ENCODE measurements at regions not wholly inside any gene's neighbourhood (a gene's known extent, or its start where the extent isn't known, plus 50 kb on each side); places are given as distances from the start of the nearest gene placed in this dataset.
"Not testable (repeated sequence)": the region's sequence is repeated elsewhere in the genome, so short reads cannot be mapped to it uniquely, and the experiment has no call there.

DNA sequence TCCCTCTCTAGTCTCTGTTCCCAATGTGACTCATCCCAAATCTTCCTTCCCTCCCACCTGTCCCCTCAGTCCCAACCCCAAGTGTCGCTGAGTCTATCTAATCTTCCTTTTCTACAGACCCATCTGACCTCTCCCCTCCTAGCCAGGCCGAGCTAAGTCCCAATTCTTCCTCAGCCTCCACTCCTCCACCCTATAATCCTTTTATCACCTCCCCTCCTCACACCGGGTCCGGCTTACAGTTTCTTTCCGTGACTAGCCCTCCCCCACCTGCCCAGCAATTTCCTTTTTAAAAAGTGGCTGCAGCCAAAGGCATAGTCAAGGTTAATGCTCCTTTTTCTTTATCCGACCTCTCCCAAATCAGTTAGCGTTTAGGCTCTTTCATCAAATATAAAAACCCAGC is 541.0 kb upstream of the CRIM1 start:
- DNase-seq (ENCODE audit: low read depth) = not testable (repeated sequence)

DNA sequence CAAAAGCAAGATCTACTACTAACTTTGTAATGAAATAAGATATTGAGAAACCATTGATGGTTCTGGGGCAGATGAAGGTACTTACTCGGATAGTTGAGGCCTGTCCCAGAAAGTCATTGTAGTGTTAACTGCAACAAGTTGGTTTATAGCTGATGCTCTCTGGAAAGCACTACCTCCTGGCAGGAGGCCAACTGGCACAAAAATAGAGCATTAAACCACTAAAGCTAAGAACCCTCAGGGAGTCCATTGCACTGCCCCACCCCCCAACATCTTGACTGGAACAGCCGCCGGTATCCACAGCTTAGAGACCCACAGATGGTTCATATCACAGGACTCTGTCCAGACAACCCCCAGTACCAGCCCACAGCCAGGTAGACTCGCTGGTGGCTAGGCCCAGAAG is 552.5 kb upstream of the CRIM1 start:
- no peak for DNase-seq (ENCODE audit: low read depth)

- no peak for DNase-seq (ENCODE audit: low read depth)
Observed at GRCh38 chr2:35794796-35795450, 560.7 kb upstream of the CRIM1 start.

GRCh38 chr2:35790292-35790691 is 565.3 kb upstream of the CRIM1 start:
- DNase-seq (ENCODE audit: low read depth) = no peak

GRCh38 chr2:35788543-35788942 is 567.0 kb upstream of the CRIM1 start:
- no peak for DNase-seq (ENCODE audit: low read depth)

DNA sequence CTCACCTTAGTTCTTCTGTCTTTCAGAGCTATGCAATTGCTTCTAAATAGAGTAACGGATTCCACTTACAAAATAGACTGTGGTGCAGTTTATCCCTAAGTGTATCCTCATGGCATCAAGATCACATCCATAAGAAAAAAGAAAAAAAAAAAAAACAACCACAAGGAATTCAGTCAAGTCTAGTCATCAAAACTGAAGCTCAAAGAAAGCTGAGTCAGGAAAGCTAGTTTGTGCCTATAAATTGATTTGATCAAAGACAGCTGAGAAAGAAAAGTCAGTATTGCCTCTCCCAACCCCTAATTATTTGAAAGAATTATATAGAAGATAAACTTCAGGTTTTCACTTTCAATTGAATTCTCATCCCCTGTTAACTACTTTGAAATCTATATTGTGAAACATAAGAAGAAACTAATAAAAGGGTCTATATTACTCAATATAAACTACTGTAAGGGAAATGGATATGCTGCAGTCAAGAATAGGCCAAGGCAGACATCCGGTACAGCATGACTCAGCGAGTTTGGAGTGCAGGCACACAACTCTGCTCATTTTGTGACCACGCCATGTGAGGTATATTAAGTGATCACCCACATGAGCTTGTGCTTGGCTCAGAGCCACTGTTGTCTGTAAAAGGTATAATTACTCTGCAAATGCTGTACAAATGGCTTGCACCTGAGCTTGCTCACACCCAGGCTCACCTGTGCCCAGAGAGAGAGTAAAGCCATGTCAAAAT is 568.1 kb upstream of the CRIM1 start:
- DNase-seq (ENCODE audit: low read depth) = no peak

- no peak for DNase-seq (ENCODE audit: low read depth)
Observed at GRCh38 chr2:35785564-35785963, 570.0 kb upstream of the CRIM1 start.

- no peak for DNase-seq (ENCODE audit: low read depth)
Observed at GRCh38 chr2:35784777-35785176, 570.8 kb upstream of the CRIM1 start.

- DNase-seq (ENCODE audit: low read depth) = no peak
Observed at GRCh38 chr2:35783723-35784122, 571.9 kb upstream of the CRIM1 start.

GRCh38 chr2:35741556-35741955 is 614.0 kb upstream of the CRIM1 start:
- DNase-seq (ENCODE audit: low read depth) = no peak

DNA sequence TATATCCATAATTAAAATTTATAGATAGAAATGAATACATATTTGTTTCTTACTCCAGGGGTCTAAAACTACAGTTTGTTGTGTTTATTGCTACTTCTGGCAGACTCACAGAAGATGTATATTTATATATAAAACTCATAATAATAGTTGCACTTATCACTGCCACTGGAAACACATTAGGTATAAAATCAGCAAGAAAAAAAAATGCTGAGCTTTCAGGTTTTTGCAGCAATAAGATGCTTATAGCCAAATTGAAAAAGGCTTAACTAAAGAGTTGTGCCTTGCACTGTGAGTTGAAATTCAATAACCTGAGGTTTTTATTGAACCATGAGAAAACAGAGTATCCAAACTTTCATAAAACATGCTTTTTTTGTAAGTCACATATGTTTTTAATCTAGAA is 623.9 kb upstream of the CRIM1 start:
- no peak for DNase-seq (ENCODE audit: low read depth)

DNA sequence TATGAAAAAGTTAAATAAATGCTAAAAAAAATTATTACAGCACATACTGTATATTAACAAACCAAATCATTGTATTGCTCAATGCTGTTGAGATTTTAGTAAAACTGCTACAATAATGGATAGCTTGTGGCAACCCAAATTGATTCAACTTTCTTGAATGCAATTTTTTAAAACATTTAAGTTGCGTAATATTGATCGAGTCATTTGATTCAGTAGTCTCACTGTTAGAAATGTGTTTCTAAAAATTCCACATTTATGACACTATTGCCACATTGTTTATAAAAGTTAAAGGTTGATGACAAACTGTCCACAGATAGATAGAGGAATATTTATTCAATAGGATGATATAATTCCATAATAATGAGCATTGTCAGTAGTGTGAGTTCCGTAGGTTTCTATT is 640.7 kb upstream of the CRIM1 start:
- no peak for DNase-seq (ENCODE audit: low read depth)

GRCh38 chr2:35708411-35708923 is 647.1 kb upstream of the CRIM1 start:
- no peak for DNase-seq (ENCODE audit: low read depth)

DNA sequence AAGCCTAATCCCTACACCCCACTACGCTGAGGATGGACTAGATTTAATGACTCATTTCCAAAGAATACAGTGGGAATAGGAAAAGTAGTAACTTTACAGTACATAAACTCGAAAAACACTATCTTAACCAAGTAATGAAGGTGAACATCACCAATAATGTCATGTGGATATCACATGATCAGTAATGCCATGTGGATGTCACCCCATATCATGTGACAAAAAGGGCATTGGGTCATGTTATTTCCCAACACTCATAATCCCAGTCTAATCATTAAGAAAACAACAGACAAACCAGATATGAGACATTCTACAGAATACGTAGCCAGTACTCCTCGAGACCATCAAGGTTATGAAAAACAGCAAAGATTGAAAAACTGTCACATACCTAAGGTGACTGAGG is 667.3 kb upstream of the CRIM1 start:
- no peak for DNase-seq (ENCODE audit: low read depth)

DNA sequence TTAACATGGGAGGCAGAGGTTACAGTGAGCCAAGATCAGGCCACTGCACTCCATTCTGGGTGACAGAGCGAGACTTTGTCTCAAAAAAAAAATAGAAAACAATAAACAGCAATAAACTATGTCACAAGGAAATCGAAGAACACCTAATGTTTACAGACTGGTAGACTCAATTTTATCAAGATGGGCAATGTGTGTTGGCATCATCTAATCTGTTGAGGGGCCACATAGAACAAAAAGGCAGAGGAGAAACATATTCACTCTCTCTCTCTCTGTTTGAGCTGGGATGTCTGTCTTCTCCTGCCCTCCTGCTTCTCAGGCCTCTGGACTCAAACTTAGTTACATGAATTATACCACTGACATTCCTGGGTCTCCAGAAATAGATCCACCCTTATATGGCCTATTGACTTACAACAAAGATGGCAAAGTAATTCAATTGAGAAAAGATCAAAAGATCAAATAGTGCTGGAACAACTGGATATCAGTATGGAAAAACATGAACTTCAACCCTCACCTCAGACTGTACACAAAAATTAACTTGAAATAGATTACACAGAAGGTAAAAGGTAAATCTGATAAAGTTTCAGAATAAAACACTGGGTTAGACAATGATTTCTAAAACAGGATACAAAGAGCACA is 703.8 kb upstream of the CRIM1 start:
- DNase-seq (ENCODE audit: low read depth) = no peak

DNA sequence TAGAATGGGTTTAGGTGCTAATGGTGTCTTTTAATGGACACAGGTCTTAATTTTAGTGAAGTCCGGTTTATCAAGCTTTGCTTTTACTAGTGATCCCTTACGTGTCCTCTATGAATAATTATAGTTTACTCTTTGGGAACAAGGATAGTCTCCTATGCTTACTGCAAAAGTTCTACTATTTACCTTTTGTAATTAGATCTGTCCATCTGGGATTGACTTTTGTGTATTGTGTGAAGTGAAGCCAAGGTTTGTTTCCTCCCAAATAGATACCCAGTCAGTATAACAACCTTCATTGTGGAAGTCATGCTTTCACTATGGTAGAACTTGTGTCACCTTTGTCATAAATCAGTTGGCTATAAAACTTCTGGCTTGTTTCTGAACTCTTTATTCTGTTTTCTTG is 740.9 kb upstream of the CRIM1 start:
- DNase-seq (ENCODE audit: low read depth) = no peak

GRCh38 chr2:35606394-35606793 is 749.2 kb upstream of the CRIM1 start:
- no peak for DNase-seq (ENCODE audit: low read depth)

GRCh38 chr2:35598310-35598709 is 757.3 kb upstream of the CRIM1 start:
- no peak for DNase-seq (ENCODE audit: low read depth)

DNA sequence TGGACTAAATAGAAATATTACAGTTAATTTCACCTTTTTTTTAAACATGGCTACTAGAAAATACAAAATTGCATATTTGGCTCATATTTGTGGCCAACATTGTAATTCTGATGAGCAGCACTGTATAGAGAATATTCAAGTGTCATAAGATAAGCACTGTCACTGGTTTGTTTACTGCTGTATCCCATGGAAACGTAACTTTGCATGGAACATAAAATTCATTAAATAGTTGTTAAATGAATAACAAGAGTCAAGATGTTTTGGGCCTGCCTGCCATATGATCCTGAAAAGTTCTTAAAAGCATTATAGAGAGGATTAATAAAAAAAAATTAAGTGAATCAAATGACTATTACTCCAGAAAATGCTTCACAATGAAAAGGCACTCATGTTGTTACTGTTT is 763.7 kb upstream of the CRIM1 start:
- no peak for DNase-seq (ENCODE audit: low read depth)

DNA sequence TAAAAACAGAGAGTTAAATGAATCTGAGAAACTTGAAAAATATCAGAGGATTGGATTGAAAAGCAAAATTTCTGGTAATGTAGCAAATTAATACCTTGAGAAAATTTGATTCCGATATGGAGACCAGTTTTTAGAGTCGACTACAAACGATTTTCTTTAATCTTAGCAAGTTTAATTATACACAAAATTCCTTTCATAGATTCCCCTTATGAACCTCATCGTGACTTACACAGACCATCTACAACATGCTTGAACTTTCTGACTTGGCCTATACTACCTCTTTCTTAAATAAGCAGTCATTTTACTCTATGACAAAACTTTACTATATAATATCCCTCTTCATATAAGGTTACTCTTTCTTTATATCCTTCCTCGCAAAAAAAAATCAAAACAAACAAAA is 769.6 kb upstream of the CRIM1 start:
- no peak for DNase-seq (ENCODE audit: low read depth)

- no peak for DNase-seq (ENCODE audit: low read depth)
Observed at GRCh38 chr2:35582637-35583036, 772.9 kb upstream of the CRIM1 start.

DNA sequence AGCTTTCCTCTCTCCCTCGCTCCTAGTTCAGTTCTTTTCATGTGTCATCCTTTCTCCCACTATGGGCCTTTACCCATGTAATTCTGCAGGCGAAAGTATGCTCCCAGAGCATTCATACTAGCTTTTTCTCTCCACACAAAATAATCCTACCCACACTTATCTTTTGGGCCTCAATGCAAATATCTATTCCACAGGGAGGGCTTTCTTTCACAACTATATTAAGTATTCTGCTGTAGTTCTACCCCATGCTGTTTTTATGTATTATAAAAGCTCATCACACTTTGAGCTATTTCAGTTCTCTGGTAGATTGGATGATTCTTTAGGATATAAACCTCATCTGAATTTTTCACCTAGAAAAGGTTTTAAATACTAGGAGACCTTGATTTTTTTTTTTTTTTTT is 774.6 kb upstream of the CRIM1 start:
- DNase-seq (ENCODE audit: low read depth) = no peak

DNA sequence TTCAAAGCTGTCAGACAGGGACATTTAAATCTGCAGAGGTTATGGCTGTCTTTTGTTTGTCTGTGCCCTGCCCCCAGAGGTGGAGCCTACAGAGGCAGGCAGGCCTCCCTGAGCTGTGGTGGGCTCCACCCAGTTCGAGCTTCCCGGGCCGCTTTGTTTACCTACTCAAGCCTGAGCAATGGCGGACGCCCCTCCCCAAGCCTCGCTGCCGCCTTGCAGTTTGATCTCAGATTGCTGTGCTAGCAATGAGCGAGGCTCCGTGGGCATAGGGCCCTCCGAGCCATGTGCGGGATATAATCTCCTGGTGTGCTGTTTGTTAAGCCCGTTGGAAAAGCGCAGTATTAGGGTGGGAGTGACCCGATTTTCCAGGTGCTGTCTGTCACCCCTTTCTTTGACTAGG is 787.0 kb upstream of the CRIM1 start:
- not testable (repeated sequence) for DNase-seq (ENCODE audit: low read depth)
